Erythroblast (primary cell): ENCODE measurements at regions not wholly inside any gene's neighbourhood (a gene's known extent, or its start where the extent isn't known, plus 50 kb on each side); places are given as distances from the start of the nearest gene placed in this dataset.

Source experiments
- DNase-seq, 2 experiments: peaks; one replicate each; lab custom pipeline; 2025; lab: John Stamatoyannopoulos, UW
- GATA1 ChIP-seq: IDR thresholded peaks from 2 replicates; pipeline ENCODE4 v1.6.1; 2011; ENCODE audit warnings: low read depth, mild to moderate bottlenecking, control low read depth, low read length, moderate library complexity
- POLR2A ChIP-seq: IDR thresholded peaks from 2 replicates; pipeline ENCODE4 v1.6.1; 2011; ENCODE audit warnings: mild to moderate bottlenecking, low read length

DNA sequence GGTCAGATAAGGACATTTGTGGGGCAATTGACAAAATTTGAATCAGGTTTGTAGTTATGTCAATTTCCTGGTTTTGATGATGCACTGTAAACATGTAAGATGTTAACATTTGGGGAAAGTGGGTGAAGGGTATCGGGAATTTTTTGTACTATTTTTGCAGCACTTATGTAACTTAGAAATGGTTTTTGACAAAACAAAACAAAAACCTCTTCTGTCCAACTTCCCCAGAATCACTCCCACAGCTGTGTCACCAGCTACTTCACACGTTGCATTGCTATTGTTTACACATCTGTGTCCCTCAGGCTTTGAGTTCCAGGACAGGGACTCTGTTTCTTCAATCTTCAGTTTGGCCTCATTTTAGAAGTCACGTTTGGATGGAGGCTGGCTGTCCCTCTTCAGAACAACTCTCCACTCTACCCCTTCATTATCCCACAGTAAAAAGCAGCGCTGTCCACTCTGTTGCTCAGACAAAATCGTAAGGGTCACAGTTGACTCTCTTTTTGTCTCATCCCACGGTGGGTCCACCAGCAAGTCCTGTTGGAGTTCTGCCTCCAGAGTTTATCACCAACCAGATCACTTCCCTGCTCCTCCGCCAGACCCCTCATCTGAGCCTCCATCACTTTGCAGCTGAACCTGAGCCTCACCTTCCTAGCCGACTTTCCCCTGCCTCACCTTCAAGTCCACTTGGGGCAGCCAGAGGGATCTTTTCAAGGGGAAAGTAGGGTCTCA is 63.2 kb downstream of the NENF start:
- no peak for TF ChIP-seq GATA1
- no peak for DNase-seq

DNA sequence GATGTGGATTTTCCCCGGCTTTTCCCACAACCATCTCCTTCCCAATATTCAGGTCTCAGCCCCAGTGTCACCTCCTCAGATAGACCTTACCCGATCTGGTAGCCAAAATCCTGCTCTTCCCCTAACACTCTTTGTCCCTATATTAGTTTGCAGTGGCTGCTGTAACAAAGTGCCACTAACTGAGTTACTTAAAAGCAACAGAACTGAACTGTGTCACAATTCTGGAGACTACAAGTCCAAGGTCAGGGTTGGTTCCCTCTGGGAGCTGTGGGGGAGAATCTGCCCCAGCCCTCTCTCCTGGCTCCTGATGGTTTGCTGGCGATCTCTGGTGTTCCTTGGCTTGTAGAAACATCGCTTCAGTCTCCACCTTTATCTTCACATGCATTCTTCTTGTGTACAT is 64.0 kb downstream of the NENF start:
- DNase-seq = no peak
- TF ChIP-seq GATA1 = no peak
- no peak for TF ChIP-seq POLR2A

DNA sequence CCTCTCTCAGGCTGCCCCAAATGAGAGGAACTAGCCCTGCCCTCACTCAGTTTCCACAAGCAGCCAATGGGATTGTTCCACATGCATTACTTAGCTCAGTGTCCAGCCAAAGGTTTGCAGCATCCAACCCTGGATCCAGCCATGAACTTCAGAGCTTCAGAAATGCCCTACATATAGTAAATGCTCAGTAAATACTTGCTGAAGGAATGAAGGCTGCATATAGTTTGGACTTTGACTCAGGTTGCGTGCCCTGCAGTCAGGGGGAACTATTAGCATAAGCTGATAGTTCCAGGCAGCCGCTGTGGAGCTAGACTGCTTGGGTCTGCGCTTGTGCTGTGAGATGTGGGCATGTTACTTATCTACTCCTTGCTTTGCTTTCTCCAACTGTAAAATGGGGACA is 64.8 kb downstream of the NENF start:
- TF ChIP-seq POLR2A = no peak
- TF ChIP-seq GATA1 = no peak
- no peak for DNase-seq

DNA sequence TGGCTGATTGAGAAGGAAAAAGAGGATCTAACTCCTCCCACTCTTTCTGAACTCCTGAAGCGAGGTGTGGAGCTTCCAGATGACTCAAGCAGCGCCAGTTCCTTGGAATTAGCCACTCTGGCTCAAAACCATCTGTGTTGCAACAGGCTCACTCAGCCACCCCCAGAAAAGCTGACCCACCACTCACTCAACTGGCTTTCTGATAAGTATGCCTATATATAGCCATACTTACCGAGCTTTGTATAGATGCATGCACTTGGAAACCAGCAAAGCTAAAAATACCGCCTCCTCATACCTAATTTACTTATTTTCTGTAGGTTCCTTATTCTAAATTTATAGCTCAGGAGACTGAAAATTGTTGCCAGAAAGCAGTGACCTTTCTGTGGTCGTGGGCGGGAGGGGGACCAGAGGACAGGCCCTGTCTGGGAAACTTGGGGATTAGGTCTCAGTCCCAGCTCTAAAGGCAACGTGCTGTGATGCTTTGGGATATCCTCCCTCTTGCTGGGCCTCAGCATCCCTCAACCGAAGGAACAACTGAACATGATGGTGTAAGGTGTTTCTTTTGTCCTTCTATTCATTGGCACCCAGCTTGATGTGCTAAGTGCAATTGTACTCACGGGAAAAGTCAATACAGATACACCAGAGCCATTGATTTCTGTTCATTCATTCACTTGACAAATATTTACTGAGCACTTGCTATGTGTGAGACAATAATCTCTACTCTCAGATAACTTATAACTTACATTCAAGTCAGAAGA is 65.7 kb downstream of the NENF start:
- no peak for DNase-seq
- TF ChIP-seq POLR2A (no peak), GATA1 (no peak)

DNA sequence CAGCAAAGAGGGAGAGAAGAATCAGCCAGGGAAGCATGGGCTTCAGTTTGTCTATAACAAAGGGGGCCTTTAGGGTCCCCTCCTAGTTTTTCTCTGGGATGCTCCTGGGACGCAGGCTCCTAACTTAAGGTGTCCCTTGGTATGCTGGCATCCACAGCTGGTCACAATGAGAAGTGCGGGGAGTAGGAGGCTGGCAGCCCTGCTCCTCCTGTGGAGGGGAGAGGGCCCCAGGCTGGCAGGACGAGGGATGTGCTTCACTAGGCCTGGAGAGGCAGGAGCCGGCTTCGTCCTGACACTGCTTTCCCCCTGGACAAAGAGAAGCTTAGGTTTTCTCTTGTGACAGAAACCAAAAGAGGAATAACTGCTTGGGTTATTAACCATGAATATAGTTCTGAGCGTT is 67.6 kb downstream of the NENF start:
- no peak for DNase-seq

DNA sequence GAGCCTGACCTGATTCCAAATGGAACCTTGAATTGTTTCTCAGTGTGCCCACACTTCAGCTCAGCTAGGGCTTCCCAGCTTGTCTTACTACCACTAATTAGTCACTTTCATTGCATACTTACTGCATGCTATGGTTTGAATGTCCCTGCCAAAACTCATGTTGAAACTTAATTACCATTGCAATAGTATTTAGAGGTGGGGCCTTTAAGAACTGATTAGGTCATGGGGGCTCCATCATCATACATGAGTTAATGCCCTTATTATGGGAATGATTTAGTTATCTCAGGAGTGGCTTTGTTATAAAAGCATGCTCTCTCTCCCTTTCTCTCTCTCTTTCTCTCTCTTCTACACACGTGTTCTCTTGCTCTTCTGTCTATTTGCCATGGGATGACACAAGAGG is 68.3 kb downstream of the NENF start:
- TF ChIP-seq POLR2A = no peak
- TF ChIP-seq GATA1 = no peak
- DNase-seq = no peak

More for the DNA sequence above, 67.6 kb downstream of the NENF start:
- TF ChIP-seq GATA1 = no peak

DNA sequence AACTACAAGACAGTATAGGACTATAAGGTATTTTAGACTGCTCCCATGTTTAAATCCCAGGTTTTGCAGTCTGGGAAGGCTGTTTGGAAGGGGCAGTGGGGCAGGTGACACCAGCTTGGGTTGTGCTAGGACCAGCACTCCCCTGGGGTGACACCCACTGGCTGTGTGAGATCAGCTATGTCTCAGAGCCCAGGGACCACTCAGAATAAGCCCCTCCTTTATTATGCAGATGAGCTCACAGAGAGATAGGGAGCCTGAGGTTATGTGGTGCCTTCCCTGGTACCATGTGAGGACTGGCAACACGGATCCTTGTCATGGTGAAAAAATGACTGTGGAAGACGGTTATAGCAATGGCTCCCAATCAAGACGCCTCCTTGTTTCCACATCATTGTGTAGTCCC is 71.0 kb downstream of the NENF start:
- no peak for DNase-seq
- TF ChIP-seq GATA1 (no peak), POLR2A (no peak)

DNA sequence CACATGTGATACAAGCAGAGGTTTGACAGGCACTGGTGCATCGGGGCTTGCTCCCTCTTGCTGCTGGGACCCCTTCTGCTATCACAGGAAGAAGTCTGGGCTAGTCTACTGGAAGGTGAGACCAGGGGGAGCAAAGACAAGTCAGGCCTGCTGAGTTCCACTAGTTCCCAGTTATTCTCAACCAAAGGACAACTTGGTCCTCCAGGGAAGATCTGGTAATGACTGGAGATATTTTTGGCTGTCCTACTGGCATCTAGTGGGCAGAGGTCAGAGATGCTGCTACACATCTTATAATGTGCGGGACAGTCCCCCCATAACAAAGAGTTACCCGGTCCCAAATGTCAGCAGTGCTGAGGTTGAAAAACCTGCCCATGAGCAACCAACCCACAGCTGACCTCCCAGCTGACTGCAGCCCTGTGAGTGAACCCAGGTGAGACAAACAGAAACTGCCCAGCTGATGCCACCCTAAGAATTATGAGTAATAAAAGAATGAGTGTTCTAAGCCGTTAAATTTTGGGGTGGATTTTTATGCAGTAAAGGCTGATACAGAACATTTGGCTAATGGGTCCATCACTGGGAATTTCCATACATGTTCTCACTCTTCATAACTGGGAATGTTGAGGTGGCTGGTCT is 71.6 kb downstream of the NENF start:
- TF ChIP-seq GATA1 (no peak), POLR2A (no peak)
- DNase-seq = no peak

DNA sequence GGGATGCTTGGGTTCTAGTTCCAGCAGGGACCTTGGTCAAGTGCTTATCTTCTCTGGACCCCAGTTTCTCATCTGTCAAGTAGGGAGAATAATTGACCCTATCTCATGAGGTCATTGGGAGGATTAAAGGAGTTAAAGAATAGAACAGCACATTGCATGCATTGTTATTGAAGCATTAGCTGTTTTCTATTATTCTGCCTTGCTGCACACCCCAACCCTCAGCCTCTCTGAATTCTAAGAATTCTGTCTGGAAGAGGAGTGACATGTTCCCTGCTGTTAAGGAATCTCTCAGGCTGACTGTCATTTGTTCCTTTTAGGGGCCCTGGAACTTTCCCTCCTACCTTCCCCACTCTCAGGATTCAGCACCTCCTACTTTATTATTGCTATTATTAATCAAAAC is 73.9 kb downstream of the NENF start:
- no peak for TF ChIP-seq GATA1
- TF ChIP-seq POLR2A = no peak
- DNase-seq = no peak

DNA sequence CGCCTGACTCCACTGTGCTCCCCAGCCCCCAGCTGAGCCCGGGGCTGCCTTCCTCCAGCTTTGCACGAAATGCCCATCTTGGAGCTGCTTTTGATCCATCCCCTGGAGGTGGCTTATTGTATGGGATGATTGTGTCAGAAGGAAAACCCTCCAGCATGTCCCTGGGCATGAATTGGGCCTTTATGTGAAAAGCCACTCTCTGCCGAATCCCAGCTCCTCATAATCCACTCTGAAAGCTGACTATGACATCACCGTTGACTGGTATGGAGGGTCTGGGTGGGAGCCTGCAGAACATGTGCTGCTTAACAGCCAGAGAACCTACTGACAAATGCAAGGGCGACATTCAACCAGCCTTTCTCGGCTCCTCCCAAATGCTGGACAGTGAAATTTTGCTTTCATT is 74.6 kb downstream of the NENF start:
- DNase-seq = no peak
- no peak for TF ChIP-seq POLR2A
- no peak for TF ChIP-seq GATA1

DNA sequence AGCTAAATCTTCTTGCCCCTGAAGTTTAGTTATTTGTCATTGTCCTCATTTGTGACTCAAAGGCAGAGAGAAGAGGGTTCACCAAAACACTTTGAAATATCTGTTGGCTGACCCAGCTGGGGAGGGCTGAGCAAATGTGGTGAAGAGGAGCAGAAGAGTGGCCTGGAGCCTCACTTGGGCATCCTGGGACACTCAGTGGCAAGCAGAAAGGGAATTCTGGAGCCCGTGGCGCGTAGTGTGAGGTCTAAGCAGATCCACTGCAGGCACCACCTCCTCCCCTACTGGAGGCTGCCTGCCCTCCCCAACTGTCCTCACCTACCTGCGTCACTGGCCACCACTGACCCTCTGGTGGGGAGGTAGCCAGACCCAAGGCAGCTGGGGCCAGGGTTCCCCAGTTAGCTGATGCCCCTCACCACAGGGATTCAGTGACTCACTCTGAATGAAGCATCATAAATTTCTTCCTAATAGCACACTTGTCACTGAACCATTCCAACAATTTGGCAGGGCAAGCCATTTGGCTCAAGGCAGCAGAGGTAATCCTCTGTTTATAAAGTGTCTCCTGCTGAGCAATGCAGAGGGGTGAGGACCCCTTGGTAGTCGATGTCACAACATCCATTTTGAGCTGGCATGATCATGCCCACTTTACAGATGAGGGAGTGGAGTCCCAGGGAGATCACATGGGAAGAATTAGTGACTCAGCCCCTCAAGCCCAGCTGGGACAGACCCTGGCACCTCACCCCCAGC is 80.3 kb downstream of the NENF start:
- DNase-seq = no peak
- TF ChIP-seq POLR2A = no peak
- no peak for TF ChIP-seq GATA1

DNA sequence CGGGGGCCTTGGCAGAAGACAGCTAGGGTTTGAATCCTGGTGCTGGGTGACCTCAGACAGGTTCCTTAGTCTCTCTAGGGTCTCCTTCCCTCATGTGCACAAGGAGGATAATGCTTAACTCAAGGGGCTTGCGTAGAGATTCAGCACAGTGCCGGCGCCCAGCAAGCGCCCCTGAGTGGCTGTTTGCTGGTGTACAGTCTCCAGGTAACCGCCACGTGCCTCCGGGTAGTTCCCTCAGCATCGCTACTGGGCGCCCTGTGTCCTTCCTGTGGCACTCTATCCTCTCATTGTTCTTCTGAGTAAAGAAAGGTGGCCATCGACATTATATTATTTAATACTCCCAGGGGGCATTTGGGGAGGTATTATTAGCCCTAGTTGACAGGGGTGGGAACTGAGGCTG is 80.9 kb downstream of the NENF start:
- TF ChIP-seq GATA1 = no peak
- TF ChIP-seq POLR2A = no peak
- DNase-seq = no peak

DNA sequence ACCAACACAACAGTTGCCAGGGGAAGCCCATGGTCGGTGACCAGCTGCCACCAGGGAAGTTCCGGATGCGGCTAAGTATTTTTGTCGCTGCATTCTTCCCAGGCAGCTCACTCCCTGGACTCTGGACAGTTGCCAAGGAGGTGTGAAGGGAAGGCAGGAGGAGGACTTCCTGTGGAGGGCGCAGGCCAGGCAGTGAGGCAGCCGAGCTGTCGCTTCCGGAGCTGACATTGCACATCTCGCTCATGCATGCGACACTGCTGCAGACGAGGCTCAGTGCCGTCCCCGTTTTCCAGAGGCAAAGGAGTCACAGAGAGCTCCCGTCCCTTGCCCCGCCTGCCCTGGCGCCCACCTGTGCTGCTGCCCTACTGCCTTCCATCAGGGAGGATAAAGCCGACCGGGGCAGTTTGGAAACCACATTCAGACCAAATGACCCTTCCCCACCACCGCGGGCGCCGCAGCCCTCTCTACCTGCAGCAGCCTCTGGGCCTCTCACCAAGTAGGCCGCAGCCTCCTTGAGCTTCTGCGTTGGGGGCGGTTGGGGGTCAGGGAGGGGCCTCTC is 81.4 kb downstream of the NENF start:
- peak in 1 of 2 experiments; percentile 34 for DNase-seq
- TF ChIP-seq POLR2A = no peak
- no peak for TF ChIP-seq GATA1
